K562 (cell line): ENCODE measurements at regions not wholly inside any gene's neighbourhood (a gene's known extent, or its start where the extent isn't known, plus 50 kb on each side); places are given as distances from the start of the nearest gene placed in this dataset.

Source experiments
- ATAC-seq: fragments of 200-7000 bp; cut with Tn5 transposase; 3 replicates; pipeline ENCODE4 v1.9.1; 2020; ENCODE audit warnings: moderate library complexity
- BruUV-seq: library from RNA; stranded (reverse); fragments of 400-500 nt; replicated peaks from 2 replicates; lab custom pipeline; 2021; lab: Mats Ljungman, UMichigan
- CTCF ChIA-PET: fragments of 300-600 bp; formaldehyde crosslinking; extraction: SDS; loops from one replicate; lab custom pipeline; 2021; ENCODE audit warnings: low intra/inter-chr PET ratio; lab: Yijun Ruan, JAX
- POLR2A ChIA-PET: fragments of 300-600, 350-650 bp; sonication (Branson Sonifier 250); formaldehyde crosslinking; extraction: SDS; loops from one replicate; lab custom pipeline; 2021; ENCODE audit warnings: antibody characterized with exemption, inconsistent platforms; lab: Yijun Ruan, JAX
- DNase-seq, 4 experiments: peaks; one replicate each; pipeline versions ENCODE4 v3.0.0 to v3.0.0-alpha.2; 2011 to 2018; ENCODE audit warnings: low spot score in 3 of 4, mixed read lengths in 3 of 4; ENCODE audit errors: extremely low read depth in 1 of 4
- FAIRE-seq: peaks from 2 replicates; lab custom pipeline; 2011; peaks lifted over from hg19 to GRCh38; lab: Jason Lieb, UNC
- H2AFZ ChIP-seq: 2 replicates; pipeline ENCODE4 v1.6.0; 2011; ENCODE audit warnings: low read depth, low read length, control low read depth, inconsistent platforms
- H3K27ac ChIP-seq: fragments of 200-600 bp; 3 replicates; pipeline ENCODE4 v1.8.0; 2011; ENCODE audit warnings: low read depth, mild to moderate bottlenecking, control low read depth, inconsistent platforms, low read length, moderate library complexity, mixed read lengths; ENCODE audit errors: extremely low read depth
- H3K27me3 ChIP-seq, 2 experiments: fragments of 300-600 bp in 1 of 2; 2 replicates in 1 of 2; 3 replicates in 1 of 2; pipeline versions ENCODE4 v1.6.0 to v1.8.0; 2011; ENCODE audit warnings: inconsistent platforms in 2 of 2, low read length in 2 of 2, mild to moderate bottlenecking in 1 of 2, mixed read lengths in 1 of 2, moderate library complexity in 1 of 2; ENCODE audit not compliant: control insufficient read depth in 2 of 2, insufficient read depth in 2 of 2
- H3K36me3 ChIP-seq: fragments of 300-600 bp; 3 replicates; pipeline ENCODE4 v1.8.0; 2011; ENCODE audit warnings: mild to moderate bottlenecking, low read length, inconsistent platforms; ENCODE audit not compliant: control insufficient read depth, insufficient read depth
- H3K4me1 ChIP-seq, 2 experiments: fragments of 200-600 bp in 1 of 2; replicated peaks in 1 of 2; 2 replicates in 1 of 2; 3 replicates in 1 of 2; pipeline versions ENCODE4 v1.5.1 to v1.8.0; 2011; ENCODE audit warnings: inconsistent platforms in 2 of 2, low read length in 2 of 2, mild to moderate bottlenecking in 1 of 2, mixed read lengths in 1 of 2, moderate library complexity in 1 of 2; ENCODE audit not compliant: control insufficient read depth in 2 of 2, insufficient read depth in 2 of 2
- H3K4me2 ChIP-seq: 2 replicates; pipeline ENCODE4 v1.6.1; 2011; ENCODE audit warnings: low read length, control low read depth, inconsistent platforms, mixed read lengths; ENCODE audit not compliant: insufficient read depth
- H3K4me3 ChIP-seq: fragments of 200-600 bp; sonication (generic), shearing (Covaris generic); 2 replicates; pipeline ENCODE4 v1.5.1; 2016; ENCODE audit warnings: control low read depth, inconsistent platforms
- H3K79me2 ChIP-seq: fragments of 200-600 bp; 3 replicates; pipeline ENCODE4 v1.8.0; 2011; ENCODE audit warnings: low read length, inconsistent platforms; ENCODE audit not compliant: control insufficient read depth, insufficient read depth
- H3K9ac ChIP-seq, 2 experiments: 2 replicates each; pipeline versions ENCODE4 v1.6.0 to v1.6.1; 2011; ENCODE audit warnings: low read depth in 2 of 2, low read length in 2 of 2, control low read depth in 1 of 2, inconsistent platforms in 1 of 2, mild to moderate bottlenecking in 1 of 2, mixed read lengths in 1 of 2; ENCODE audit not compliant: insufficient read depth in 1 of 2
- H3K9me1 ChIP-seq: one replicate; pipeline ENCODE4 v1.6.0; 2011; ENCODE audit warnings: inconsistent platforms, mild to moderate bottlenecking, low read length, moderate library complexity; ENCODE audit not compliant: control insufficient read depth, insufficient read depth
- H3K9me3 ChIP-seq: replicated peaks from 2 replicates; pipeline ENCODE4 v1.5.1; 2011; ENCODE audit warnings: low read depth, low read length, inconsistent platforms; ENCODE audit not compliant: control insufficient read depth, insufficient read depth
- H4K20me1 ChIP-seq: replicated peaks from 2 replicates; pipeline ENCODE4 v1.6.1; 2011; ENCODE audit warnings: low read length, inconsistent platforms, mixed read lengths; ENCODE audit not compliant: control insufficient read depth, insufficient read depth
- CGGBP1 ChIP-seq: fragments of 250-450 bp; sonication (Bioruptor Pico); IDR thresholded peaks from 2 replicates; pipeline ENCODE4 v1.9.0; 2021; ENCODE audit warnings: mild to moderate bottlenecking
- FOSL1 ChIP-seq: fragments of 200-800 bp; sonication (Bioruptor generic); conservative IDR thresholded peaks from 2 replicates; pipeline ENCODE4 v1.6.1; 2016; ENCODE audit warnings: missing genetic modification characterization, missing compliant biosample characterization
- FOXM1 ChIP-seq, 2 experiments: fragments of 450-650 bp in 1 of 2; sonication (generic) in 1 of 2; formaldehyde crosslinking in 1 of 2; IDR thresholded peaks; 2 replicates each; pipeline versions ENCODE4 v1.6.1 to v1.9.0; 2017 to 2022; ENCODE audit warnings: low read depth in 2 of 2, mild to moderate bottlenecking in 2 of 2, missing genetic modification reagents in 1 of 2, moderate library complexity in 1 of 2
- PHF8 ChIP-seq: fragments of 200-600 bp; sonication (generic); IDR thresholded peaks from 2 replicates; pipeline ENCODE4 v1.6.1; 2012; ENCODE audit warnings: mixed run types, mild to moderate bottlenecking, inconsistent platforms, low read length, moderate library complexity, borderline replicate concordance
- SAFB2 ChIP-seq: fragments of 200-400 bp; formaldehyde crosslinking; IDR thresholded peaks from 2 replicates; pipeline ENCODE4 v1.6.1; 2018; ENCODE audit warnings: borderline replicate concordance, low read length, low read depth, moderate library complexity; ENCODE audit not compliant: severe bottlenecking
- SIX5 ChIP-seq, 2 experiments: IDR thresholded peaks; 2 replicates each; pipeline ENCODE4 v1.6.1; 2011; ENCODE audit warnings: low read length in 2 of 2, borderline replicate concordance in 1 of 2, low read depth in 1 of 2, mild to moderate bottlenecking in 1 of 2, moderate library complexity in 1 of 2; ENCODE audit not compliant: insufficient read depth in 1 of 2
- THRB ChIP-seq: fragments of 450-650 bp; formaldehyde crosslinking; conservative IDR thresholded peaks from 2 replicates; pipeline ENCODE4 v1.4.0; 2022; ENCODE audit warnings: mild to moderate bottlenecking, missing genetic modification characterization
- ZNF124 ChIP-seq: sonication (generic); formaldehyde crosslinking; IDR thresholded peaks from 2 replicates; pipeline ENCODE4 v1.8.1; 2022; ENCODE audit warnings: missing genetic modification reagents
- ZNF239 ChIP-seq: fragments of 250-450 bp; sonication (Bioruptor Pico); IDR thresholded peaks from 2 replicates; pipeline ENCODE4 v1.4.0; 2020; ENCODE audit warnings: mild to moderate bottlenecking
- ZNF253 ChIP-seq: fragments of 250-450 bp; sonication (Bioruptor Pico); conservative IDR thresholded peaks from 2 replicates; pipeline ENCODE4 v1.6.1; 2021; ENCODE audit warnings: mild to moderate bottlenecking
- ZNF347 ChIP-seq: fragments of 450-650 bp; formaldehyde crosslinking; IDR thresholded peaks from 2 replicates; pipeline ENCODE4 v1.4.0; 2020; ENCODE audit warnings: low read depth, mild to moderate bottlenecking, moderate library complexity
- WGBS: fragments of 100-300 bp; shearing (Covaris generic); methylation state at CpG from one replicate; pipeline ENCODE4 v1.1.6; 2016; ENCODE audit warnings: low coverage, mixed read lengths; ENCODE audit not compliant: insufficient coverage; ENCODE audit errors: missing lambda C conversion rate; 5-methylcytosine and 5-hydroxymethylcytosine counted together
- in situ Hi-C: fragments of 300-500 bp; cut with MboI; formaldehyde crosslinking; loops from 4 replicates; pipeline ENCODE4 v1.15.0; 2018; ENCODE audit warnings: inconsistent platforms, mixed read lengths
- intact Hi-C: fragments of 100-400 bp; cut with micrococcal nuclease; formaldehyde crosslinking; loops from 2 replicates; pipeline ENCODE4 v1.14.2; 2022
- TF ChIP-seq, protein P1 (sequence below): fragments of 450-650 bp; IDR thresholded peaks from 2 replicates; pipeline ENCODE4 v1.6.1; 2018; ENCODE audit not compliant: partially characterized antibody
- TF ChIP-seq, protein P2 (sequence below): sonication (generic); formaldehyde crosslinking; IDR thresholded peaks from 2 replicates; pipeline ENCODE4 v1.8.0; 2022; ENCODE audit warnings: mild to moderate bottlenecking, missing genetic modification reagents

DNA sequence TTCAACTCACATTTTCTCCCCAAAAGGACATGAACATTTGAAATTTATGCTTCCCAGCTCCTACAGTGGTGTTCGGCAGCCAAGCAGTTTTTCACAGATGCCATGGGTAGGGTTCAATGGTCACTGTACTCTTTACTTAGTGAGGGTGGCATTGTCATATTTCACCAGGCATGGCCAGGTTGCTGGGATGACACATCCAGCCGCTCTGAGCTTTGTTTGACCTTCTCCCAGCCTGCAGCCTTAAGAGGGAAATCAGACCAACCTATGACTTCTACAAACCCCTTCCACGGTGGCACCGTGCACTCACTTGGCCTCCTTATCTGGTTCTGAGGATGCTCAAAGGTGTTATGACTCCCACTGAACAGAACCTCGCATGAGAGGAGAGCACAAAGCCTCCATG is 108.4 kb upstream of the SH3BP4 start (continued):
- TF ChIP-seq ZNF347 (CRISPR knock-in tag) (no peak), ZNF253 (CRISPR knock-in tag) (no peak), FOSL1 (tag) (no peak), PHF8 (no peak)

- intact Hi-C loops: no loop called here
- Histone ChIP-seq H3K36me3 (no peaks in the 10 kb centered on the region), H3K27me3 (peaks cover 0 to 13% of the 10 kb centered on the region in 2 experiments; a peak in 2 of 5 replicates), H3K9me1 (no peaks in the 10 kb centered on the region), H4K20me1 (no peaks in the 10 kb centered on the region), H3K4me1 (no peaks in the 10 kb centered on the region), H3K4me3 (no peak overlapping the region), H3K9ac (no peak overlapping the region), H2AFZ (no peak overlapping the region), H3K27ac (no peak overlapping the region), H3K9me3 (no peaks in the 10 kb centered on the region), H3K79me2 (no peaks in the 10 kb centered on the region), H3K4me2 (no peak overlapping the region)
- FAIRE-seq (no peak), ATAC-seq (no peak), DNase-seq (no peak)
- POLR2A ChIA-PET: interaction anchor here (0.8 kb wide), 1 partner anchor 93 kb away, joined by 3 read pairs; no protein-coding TSS in a partner anchor
- BruUV-seq: no TSS peak
- in situ Hi-C loops: no loop called here
- WGBS: 0% methylated on average over 3 of the region's 6 CpGs
- CTCF ChIA-PET: no interaction called here
- TF ChIP-seq, protein P1, sequence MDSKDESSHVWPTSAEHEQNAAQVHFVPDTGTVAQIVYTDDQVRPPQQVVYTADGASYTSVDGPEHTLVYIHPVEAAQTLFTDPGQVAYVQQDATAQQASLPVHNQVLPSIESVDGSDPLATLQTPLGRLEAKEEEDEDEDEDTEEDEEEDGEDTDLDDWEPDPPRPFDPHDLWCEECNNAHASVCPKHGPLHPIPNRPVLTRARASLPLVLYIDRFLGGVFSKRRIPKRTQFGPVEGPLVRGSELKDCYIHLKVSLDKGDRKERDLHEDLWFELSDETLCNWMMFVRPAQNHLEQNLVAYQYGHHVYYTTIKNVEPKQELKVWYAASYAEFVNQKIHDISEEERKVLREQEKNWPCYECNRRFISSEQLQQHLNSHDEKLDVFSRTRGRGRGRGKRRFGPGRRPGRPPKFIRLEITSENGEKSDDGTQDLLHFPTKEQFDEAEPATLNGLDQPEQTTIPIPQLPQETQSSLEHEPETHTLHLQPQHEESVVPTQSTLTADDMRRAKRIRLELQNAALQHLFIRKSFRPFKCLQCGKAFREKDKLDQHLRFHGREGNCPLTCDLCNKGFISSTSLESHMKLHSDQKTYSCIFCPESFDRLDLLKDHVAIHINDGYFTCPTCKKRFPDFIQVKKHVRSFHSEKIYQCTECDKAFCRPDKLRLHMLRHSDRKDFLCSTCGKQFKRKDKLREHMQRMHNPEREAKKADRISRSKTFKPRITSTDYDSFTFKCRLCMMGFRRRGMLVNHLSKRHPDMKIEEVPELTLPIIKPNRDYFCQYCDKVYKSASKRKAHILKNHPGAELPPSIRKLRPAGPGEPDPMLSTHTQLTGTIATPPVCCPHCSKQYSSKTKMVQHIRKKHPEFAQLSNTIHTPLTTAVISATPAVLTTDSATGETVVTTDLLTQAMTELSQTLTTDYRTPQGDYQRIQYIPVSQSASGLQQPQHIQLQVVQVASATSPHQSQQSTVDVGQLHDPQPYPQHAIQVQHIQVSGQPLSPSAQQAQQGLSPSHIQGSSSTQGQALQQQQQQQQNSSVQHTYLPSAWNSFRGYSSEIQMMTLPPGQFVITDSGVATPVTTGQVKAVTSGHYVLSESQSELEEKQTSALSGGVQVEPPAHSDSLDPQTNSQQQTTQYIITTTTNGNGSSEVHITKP: no peak
- TF ChIP-seq ZNF239 (CRISPR knock-in tag): no peak
- no peak for TF ChIP-seq THRB
- TF ChIP-seq, protein P2, sequence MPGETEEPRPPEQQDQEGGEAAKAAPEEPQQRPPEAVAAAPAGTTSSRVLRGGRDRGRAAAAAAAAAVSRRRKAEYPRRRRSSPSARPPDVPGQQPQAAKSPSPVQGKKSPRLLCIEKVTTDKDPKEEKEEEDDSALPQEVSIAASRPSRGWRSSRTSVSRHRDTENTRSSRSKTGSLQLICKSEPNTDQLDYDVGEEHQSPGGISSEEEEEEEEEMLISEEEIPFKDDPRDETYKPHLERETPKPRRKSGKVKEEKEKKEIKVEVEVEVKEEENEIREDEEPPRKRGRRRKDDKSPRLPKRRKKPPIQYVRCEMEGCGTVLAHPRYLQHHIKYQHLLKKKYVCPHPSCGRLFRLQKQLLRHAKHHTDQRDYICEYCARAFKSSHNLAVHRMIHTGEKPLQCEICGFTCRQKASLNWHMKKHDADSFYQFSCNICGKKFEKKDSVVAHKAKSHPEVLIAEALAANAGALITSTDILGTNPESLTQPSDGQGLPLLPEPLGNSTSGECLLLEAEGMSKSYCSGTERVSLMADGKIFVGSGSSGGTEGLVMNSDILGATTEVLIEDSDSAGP (CRISPR knock-in tag): no peak
- TF ChIP-seq SIX5 (IDR thresholded peaks at IDR 0.05; ENCODE audit: borderline replicate concordance in 1 of 2, insufficient read depth in 1 of 2, low read depth in 1 of 2, low read length in 2 of 2): no peak
- TF ChIP-seq SAFB2: no peak
- TF ChIP-seq FOXM1 (IDR thresholded peaks at IDR 0.05; ENCODE audit: low read depth): no peak
- TF ChIP-seq FOXM1 (CRISPR knock-in tag; IDR thresholded peaks at IDR 0.05; ENCODE audit: low read depth): no peak
- no peak for TF ChIP-seq CGGBP1 (CRISPR knock-in tag)
- no peak for TF ChIP-seq ZNF124 (CRISPR knock-in tag)
Observed at GRCh38 chr2:234842753-234843152, 109.1 kb upstream of the SH3BP4 start.
